HG02763 (cell line): ENCODE measurements at regions not wholly inside any gene's neighbourhood (a gene's known extent, or its start where the extent isn't known, plus 50 kb on each side); places are given as distances from the start of the nearest gene placed in this dataset.

Experiments
- ATAC-seq: cut with Tn5 transposase; IDR thresholded peaks from one replicate; pipeline ENCODE4 v1.9.1; 2021; ENCODE audit warnings: mild to moderate bottlenecking, moderate library complexity; ENCODE audit not compliant: unreplicated experiment

DNA sequence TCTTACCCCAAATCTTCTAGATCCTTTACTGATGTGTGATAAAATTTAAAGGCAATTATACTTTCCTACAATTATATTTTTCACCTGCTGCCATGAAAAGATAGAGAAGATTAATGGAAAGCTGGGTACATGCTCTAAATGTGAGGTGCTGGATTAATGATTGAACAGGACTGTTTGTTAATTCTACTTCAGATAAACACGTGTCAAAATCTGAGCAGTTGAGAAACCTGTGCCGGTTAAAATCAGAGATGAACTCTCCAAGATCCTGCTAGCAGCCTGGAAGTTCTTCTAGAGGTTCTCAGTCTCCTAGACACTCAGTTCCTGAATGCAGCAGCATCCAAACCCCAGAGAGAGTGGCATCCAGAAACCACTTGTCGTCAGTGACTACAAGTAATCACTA lies 69.2 kb downstream of the INHBA start:
- no peak for ATAC-seq

DNA sequence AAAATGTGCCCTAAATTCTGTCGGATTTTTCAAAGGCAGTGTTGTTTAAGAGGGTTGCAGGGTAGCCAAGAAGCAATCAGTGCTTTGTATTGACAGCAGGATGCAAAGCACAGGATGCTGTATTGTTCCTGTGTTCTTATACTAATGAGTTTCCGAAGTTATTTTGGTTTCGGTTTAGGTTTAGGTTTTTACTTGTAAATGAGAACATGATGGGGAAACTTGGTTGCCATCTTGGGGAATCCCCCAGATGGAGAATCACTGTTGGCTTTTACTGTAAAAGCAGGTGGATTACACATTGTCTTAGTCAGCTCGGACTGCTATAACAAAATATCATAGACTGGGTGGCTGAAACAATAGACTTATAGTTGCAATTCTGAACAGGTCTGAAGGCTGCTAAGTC lies 72.1 kb downstream of the INHBA start:
- ATAC-seq = peak; percentile 85

DNA sequence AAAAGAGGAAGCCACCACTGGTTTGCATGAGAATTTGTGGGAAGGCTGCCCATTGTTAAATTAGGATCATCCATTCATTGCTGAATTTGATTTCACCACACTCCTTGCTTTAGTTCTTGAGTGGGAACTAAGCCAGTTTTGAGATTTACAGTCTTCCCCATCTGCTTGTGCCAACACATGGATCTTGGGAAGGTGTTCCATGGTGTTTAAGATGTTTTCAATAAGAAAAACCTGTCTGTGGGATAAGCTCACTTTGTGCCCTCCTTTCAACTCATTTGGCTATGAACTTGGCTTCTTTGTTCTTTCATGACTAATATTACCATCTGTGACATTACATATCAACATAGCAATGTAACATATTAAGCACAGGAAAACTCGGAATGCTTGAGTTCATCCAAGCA lies 73.2 kb downstream of the INHBA start:
- no peak for ATAC-seq

GRCh38 chr7:41628901-41629300 lies 74.0 kb downstream of the INHBA start:
- no peak for ATAC-seq

DNA sequence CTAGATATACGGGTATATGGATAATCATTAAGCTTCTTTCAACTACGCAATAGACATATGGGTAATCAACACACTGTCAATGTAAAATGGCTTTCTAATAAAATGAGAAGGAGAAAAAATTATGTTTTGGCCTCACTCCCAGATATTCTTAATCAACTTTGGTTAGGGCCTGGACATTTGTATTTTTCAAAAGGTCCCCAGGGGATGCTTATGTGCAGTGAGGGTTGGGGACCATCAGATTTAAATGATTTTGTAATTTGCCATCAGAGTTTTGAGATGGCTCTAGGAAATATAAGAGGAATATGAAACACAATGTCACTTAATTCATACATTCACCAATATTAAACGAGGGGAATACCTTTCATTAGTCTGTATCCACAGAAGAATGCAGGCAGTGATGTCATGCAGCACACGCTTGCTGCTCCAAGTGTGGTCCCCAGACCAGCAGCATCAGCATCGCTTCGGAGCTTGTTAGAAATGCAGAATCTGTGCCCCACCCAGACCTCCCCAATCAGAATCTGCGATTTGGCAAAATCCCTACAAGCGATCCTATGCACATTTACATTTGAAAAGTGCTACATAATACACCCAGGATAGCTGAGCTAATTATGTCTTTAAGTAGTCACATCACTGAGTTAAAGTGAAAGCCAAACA lies 75.1 kb downstream of the INHBA start:
- no peak for ATAC-seq

DNA sequence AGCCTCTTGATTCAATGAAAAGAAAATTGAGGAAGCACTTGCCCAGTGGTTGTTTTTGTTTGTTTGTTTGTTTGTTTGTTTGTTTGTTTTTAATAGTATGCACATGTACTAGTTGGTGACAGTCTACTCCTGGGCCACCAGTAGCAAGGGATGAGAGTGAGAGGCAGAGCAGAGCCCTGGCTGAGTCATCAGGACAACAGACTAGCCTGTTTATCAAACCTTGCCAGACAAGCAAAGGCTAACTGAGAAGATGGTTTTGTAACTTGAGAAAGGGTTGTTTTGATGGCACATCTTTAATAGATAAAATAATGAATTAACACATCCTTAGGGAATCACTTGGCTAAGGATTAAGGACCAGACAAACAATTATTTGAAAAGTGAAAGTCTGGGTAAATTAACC lies 78.1 kb downstream of the INHBA start:
- no peak for ATAC-seq

- no peak for ATAC-seq
Observed at GRCh38 chr7:41621953-41622831, 80.7 kb downstream of the INHBA start.

DNA sequence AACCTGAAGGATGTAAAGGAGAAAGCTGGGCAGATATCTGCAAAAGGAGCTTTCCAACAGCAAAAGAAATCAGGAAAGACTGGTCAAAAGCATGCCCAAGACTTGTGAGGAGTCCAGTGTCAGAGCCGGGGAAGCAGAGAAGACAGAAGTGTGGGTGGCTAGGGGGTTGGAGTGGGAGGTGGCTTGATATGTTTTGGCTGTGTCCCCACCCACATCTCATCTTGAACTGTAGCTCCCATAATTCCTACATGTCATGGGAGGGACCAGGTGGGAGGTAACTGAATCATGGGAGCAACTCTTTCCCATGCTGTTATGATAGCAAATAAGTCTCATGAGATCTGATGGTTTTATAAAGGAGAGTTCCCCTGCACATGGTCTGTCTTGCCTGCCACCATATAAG lies 84.9 kb downstream of the INHBA start:
- ATAC-seq = no peak

- ATAC-seq = no peak
Observed at GRCh38 chr7:41612798-41613197, 90.1 kb downstream of the INHBA start.

DNA sequence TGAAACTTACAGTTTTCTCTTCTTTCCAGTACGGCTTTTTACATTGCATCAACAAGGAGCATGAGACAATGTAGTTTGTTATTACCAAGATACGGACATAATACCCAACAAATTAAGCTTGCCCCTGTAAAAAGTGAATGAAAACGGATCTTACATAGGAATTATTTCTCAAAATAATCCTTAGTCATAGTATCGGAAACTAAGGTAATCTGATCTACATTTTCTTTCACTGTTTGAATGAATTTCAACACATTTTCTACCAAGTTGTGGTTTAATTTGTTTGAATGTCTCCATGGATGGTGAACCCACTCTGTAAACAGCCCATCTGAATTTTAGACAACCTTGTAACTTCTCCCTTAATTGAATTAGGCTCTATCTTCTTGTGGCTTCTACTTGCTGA lies 90.5 kb downstream of the INHBA start:
- no peak for ATAC-seq

- no peak for ATAC-seq
Observed at GRCh38 chr7:41608447-41608846, 94.4 kb downstream of the INHBA start.

DNA sequence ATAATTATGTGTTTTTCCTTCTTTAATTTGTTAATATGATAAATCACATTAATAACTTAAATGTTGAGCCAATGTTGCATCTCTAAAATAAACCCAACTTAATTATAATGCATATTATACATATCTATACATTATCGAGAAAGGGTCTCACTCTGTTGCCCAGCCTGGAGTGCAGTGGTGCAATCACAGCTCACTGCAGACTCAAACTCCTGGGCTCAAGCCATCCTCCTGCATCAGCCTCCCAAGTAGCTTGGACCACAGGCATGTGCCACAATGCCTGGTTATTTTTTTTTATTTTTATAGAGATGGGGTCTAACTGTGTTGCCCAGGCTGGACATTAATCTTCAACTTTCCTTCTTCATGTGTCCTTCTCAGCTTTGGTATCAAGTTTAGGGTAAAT lies 98.9 kb downstream of the INHBA start:
- ATAC-seq = no peak

- ATAC-seq = no peak
Observed at GRCh38 chr7:41599760-41600159, 103.1 kb downstream of the INHBA start.

DNA sequence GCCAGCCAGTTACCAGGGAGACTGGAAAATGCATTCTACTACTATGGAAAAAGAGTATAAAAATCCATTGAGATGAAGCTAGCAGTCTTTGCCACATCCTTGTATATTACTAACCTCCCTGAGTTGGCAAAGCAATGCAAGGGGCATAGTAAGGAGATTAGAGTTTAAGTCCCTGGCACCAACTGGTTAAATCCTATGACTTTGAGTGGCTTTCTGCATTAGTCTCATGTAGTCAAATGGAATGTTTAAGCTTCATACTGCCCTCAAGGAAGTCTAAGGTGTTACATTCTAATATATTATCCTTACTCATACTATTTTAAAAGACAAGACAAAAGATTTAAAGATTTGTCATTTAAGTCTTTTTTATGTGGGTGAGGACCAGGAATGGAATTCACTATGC lies 110.1 kb downstream of the INHBA start:
- no peak for ATAC-seq

DNA sequence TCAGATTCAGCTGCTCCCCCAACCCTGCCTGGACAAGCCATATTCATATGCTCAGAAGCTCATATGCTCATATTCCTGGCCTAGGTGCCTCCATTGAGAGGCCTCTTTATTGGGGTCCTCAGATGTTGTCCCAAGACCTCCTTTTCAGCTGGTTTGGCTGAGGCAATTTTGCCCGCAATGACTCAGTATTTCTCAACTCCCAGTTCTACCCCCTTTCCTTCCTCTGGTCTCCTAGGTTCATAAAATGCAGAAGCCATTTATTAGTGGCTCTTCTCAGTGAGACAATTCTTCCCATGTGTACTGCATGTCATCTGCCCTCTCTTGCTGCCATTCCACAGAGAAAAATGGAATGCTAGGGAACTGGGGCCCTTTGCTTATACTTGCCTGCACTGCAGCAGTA lies 110.7 kb downstream of the INHBA start:
- ATAC-seq = no peak

DNA sequence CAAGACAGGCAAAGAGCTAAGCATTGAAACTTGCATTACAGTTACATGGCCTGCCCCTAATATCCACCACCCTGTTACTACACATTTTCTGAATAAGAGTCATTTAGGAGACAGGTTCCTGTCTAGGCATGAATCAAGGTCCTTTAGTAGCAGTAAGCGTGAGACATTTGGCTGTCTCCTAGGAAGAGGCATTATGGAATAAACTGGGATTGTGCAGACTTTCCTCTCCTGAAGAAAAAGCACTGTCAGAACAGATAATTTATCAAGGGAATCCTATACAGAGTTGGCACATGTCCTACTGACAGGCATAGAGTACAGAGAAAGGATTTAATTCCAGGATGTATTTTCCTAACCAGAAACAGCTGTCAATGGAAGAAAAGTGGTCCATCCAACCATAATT lies 111.9 kb downstream of the INHBA start:
- no peak for ATAC-seq

DNA sequence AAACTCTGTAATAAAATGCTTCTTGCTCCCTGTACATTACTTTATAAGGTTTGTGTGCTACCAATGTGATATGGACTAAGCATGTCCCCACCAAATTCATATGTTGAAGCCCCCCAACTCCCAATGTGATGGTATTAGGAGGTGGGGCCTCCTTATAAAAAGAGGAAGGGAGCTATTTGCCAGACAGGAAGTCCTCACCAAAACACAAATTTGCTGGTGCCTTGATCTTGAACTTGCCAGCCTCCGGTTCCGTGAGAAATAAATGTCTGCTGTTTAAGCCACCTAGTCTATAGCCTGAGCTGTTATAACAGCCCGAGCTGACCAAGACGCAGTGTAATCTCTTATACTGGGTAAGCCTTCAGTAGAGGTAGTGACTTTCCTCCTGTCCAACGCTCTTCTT lies 114.5 kb downstream of the INHBA start:
- ATAC-seq = no peak

DNA sequence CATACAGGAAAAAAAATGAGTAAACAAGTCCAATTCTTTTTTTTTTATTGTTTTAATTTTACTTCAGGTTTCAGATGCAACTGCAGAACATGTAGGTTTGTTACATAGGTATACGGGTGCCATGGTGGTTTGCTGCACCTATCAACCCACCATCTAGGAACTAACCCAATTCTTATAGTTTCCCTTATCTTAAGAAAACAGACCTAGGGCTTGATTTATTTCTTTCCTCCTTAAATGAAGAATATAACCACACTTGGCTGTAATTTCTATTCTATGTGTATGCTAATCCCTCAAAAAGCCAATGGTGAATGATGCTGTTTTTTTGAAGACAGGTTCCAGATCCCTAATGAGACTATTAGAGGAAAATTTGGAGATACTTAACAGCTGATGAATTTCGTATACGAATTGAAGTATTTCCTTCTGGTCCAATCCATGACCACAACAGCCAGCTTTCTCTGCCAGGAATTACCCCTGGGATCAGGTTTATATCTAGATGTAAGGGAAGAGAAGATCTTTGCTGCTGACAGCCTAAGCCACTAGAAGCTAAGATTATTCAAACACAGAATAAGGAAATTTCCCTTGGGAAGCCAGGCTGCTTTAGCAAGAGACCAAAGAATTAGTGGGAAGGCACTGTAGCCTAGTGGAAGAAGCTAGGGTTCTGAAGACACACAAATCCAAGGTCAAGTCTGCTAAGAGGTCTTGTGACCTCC lies 115.8 kb downstream of the INHBA start:
- ATAC-seq = no peak

GRCh38 chr7:41584746-41585145 lies 118.1 kb downstream of the INHBA start:
- ATAC-seq = no peak

- no peak for ATAC-seq
Observed at GRCh38 chr7:41582116-41582515, 120.8 kb downstream of the INHBA start.

GRCh38 chr7:41581041-41581440 lies 121.8 kb downstream of the INHBA start:
- no peak for ATAC-seq
